AML-193 (cell line): ENCODE measurements at regions not wholly inside any gene's neighbourhood (a gene's known extent, or its start where the extent isn't known, plus 50 kb on each side); places are given as distances from the start of the nearest gene placed in this dataset.
"Not testable (repeated sequence)": the region's sequence is repeated elsewhere in the genome, so short reads cannot be mapped to it uniquely, and the experiment has no call there.

Source experiments
- DNase-seq, 2 experiments: peaks; one replicate each; lab custom pipeline; 2025; lab: John Stamatoyannopoulos, UW

GRCh38 chr3:29141197-29141917 is 139.5 kb upstream of the RBMS3 start:
- DNase-seq, result no peak

GRCh38 chr3:29141918-29142275 is 139.0 kb upstream of the RBMS3 start:
- no peak for DNase-seq

- peak; percentile 40 to 56 for DNase-seq
These were observed 137.7 kb upstream of the RBMS3 start for GRCh38 chr3:29143151-29143550.

- DNase-seq, result peak; percentile 4 to 11
These were observed 136.5 kb upstream of the RBMS3 start for GRCh38 chr3:29144361-29144760.

- no peak for DNase-seq
These were observed 136.1 kb upstream of the RBMS3 start for GRCh38 chr3:29144807-29145206.

- DNase-seq, result no peak
These were observed 135.5 kb upstream of the RBMS3 start for GRCh38 chr3:29145360-29145759.

- no peak for DNase-seq
These were observed 128.5 kb upstream of the RBMS3 start for GRCh38 chr3:29152379-29152778.

GRCh38 chr3:29153811-29154210 is 127.1 kb upstream of the RBMS3 start:
- peak; percentile 93 for DNase-seq

- DNase-seq, result no peak
These were observed 124.7 kb upstream of the RBMS3 start for GRCh38 chr3:29156086-29156715.

GRCh38 chr3:29164825-29165224 is 116.0 kb upstream of the RBMS3 start:
- DNase-seq, result no peak

- no peak for DNase-seq
These were observed 113.7 kb upstream of the RBMS3 start for GRCh38 chr3:29167180-29167579.

- no peak for DNase-seq
These were observed 112.8 kb upstream of the RBMS3 start for GRCh38 chr3:29168081-29168480.

- no peak for DNase-seq
These were observed 112.2 kb upstream of the RBMS3 start for GRCh38 chr3:29168696-29169095.

- DNase-seq, result no peak
These were observed 111.4 kb upstream of the RBMS3 start for GRCh38 chr3:29169451-29169850.

- DNase-seq, result no peak
These were observed 109.6 kb upstream of the RBMS3 start for GRCh38 chr3:29171043-29171990.

- DNase-seq, result no peak
These were observed 104.4 kb upstream of the RBMS3 start for GRCh38 chr3:29176501-29176900.

- no peak for DNase-seq
These were observed 101.8 kb upstream of the RBMS3 start for GRCh38 chr3:29178809-29179793.

- no peak for DNase-seq
These were observed 99.6 kb upstream of the RBMS3 start for GRCh38 chr3:29181149-29181780.

- no peak for DNase-seq
These were observed 99.0 kb upstream of the RBMS3 start for GRCh38 chr3:29181872-29182271.

GRCh38 chr3:29182828-29183227 is 98.0 kb upstream of the RBMS3 start:
- DNase-seq, result not testable (repeated sequence)
